SK-N-SH (cell line): ENCODE measurements at regions not wholly inside any gene's neighbourhood (a gene's known extent, or its start where the extent isn't known, plus 50 kb on each side); places are given as distances from the start of the nearest gene placed in this dataset.

Experiments
- CTCF ChIA-PET: fragments of 300-600, 350-600 bp; formaldehyde crosslinking; extraction: SDS; loops from one replicate; lab custom pipeline; 2021; lab: Yijun Ruan, JAX
- POLR2A ChIA-PET: fragments of 350-600 bp; sonication (Branson Sonifier 250); formaldehyde crosslinking; extraction: SDS; loops from one replicate; lab custom pipeline; 2020; ENCODE audit warnings: antibody characterized with exemption, inconsistent platforms; lab: Yijun Ruan, JAX
- DNase-seq: peaks from one replicate; pipeline ENCODE4 v3.0.0; 2012
- H2AFZ ChIP-seq: fragments of 200-600 bp; sonication (generic); 2 replicates; pipeline ENCODE4 v1.8.1; 2016; ENCODE audit warnings: antibody characterized with exemption, mild to moderate bottlenecking, low read depth
- H3F3A ChIP-seq: fragments of 200-600 bp; sonication (generic); replicated peaks from 2 replicates; pipeline ENCODE3; 2016; ENCODE audit warnings: antibody characterized with exemption, mild to moderate bottlenecking; ENCODE audit not compliant: insufficient read depth
- H3K27ac ChIP-seq, 2 experiments: fragments of 200-500 bp in 1 of 2; fragments of 200-600 bp in 1 of 2; sonication (Bioruptor generic) in 1 of 2; sonication (generic), shearing (Covaris generic) in 1 of 2; 2 replicates each; pipeline versions ENCODE4 v1.5.1 to v1.6.1; 2014 to 2016; ENCODE audit warnings: low read depth in 2 of 2, inconsistent platforms in 1 of 2, low read length in 1 of 2, mild to moderate bottlenecking in 1 of 2, mixed read lengths in 1 of 2
- H3K27me3 ChIP-seq: fragments of 200-600 bp; sonication (generic), shearing (Covaris generic); 2 replicates; pipeline ENCODE4 v1.6.1; 2016; ENCODE audit warnings: mixed run types; ENCODE audit not compliant: insufficient read depth
- H3K36me3 ChIP-seq, 2 experiments: fragments of 200-500 bp in 1 of 2; fragments of 200-600 bp in 1 of 2; sonication (Bioruptor generic) in 1 of 2; sonication (generic) in 1 of 2; replicated peaks in 1 of 2; 2 replicates each; pipeline versions ENCODE3 to v1.5.1; 2014 to 2016; ENCODE audit warnings: low read length in 1 of 2, mild to moderate bottlenecking in 1 of 2; ENCODE audit not compliant: insufficient read depth in 2 of 2, control insufficient read depth in 1 of 2
- H3K4me1 ChIP-seq, 2 experiments: fragments of 200-500 bp in 1 of 2; fragments of 200-600 bp in 1 of 2; sonication (Bioruptor generic) in 1 of 2; sonication (generic), shearing (Covaris generic) in 1 of 2; 2 replicates each; pipeline versions ENCODE4 v1.5.1 to v1.6.1; 2014 to 2016; ENCODE audit warnings: low read depth in 1 of 2, low read length in 1 of 2, mixed run types in 1 of 2; ENCODE audit not compliant: insufficient read depth in 2 of 2, control insufficient read depth in 1 of 2
- H3K4me2 ChIP-seq: fragments of 200-600 bp; sonication (generic), shearing (Covaris generic); 2 replicates; pipeline ENCODE4 v1.6.1; 2017; ENCODE audit warnings: mixed run types
- H3K4me3 ChIP-seq, 2 experiments: fragments of 200-500 bp in 1 of 2; fragments of 200-600 bp in 1 of 2; sonication (Bioruptor generic) in 1 of 2; sonication (generic), shearing (Covaris generic) in 1 of 2; 2 replicates each; pipeline versions ENCODE4 v1.5.1 to v1.8.1; 2014 to 2016; ENCODE audit warnings: low read depth in 2 of 2, inconsistent platforms in 1 of 2, low read length in 1 of 2, mild to moderate bottlenecking in 1 of 2, mixed read lengths in 1 of 2, moderate library complexity in 1 of 2
- H3K79me2 ChIP-seq: fragments of 200-600 bp; sonication (generic); 2 replicates; pipeline ENCODE4 v1.8.1; 2017; ENCODE audit warnings: mild to moderate bottlenecking; ENCODE audit not compliant: insufficient read depth
- H3K9ac ChIP-seq: fragments of 200-600 bp; sonication (generic); 2 replicates; pipeline ENCODE4 v1.6.1; 2017; ENCODE audit warnings: mixed run types
- H3K9me2 ChIP-seq: fragments of 200-600 bp; sonication (generic); 2 replicates; pipeline ENCODE4 v1.6.1; 2017; ENCODE audit warnings: mixed run types
- H3K9me3 ChIP-seq: fragments of 200-600 bp; sonication (generic); 2 replicates; pipeline ENCODE4 v1.6.1; 2017; ENCODE audit warnings: mixed run types, mild to moderate bottlenecking, moderate library complexity
- H4K20me1 ChIP-seq: fragments of 200-600 bp; sonication (generic); 2 replicates; pipeline ENCODE4 v1.6.1; 2017; ENCODE audit warnings: mild to moderate bottlenecking, mixed run types; ENCODE audit not compliant: insufficient read depth
- EZH2phosphoT487 ChIP-seq: fragments of 200-600 bp; sonication (generic); IDR thresholded peaks from 2 replicates; pipeline ENCODE4 v1.6.1; 2017; ENCODE audit warnings: low read depth, mixed run types, mild to moderate bottlenecking, antibody characterized with exemption, moderate library complexity, borderline replicate concordance
- FOXJ3 ChIP-seq: sonication (generic); formaldehyde crosslinking; IDR thresholded peaks from 2 replicates; pipeline ENCODE4 v1.5.1; 2020; ENCODE audit warnings: mild to moderate bottlenecking, missing genetic modification reagents
- GATA2 ChIP-seq: sonication (generic); formaldehyde crosslinking; IDR thresholded peaks from 2 replicates; pipeline ENCODE4 v1.5.0; 2020; ENCODE audit warnings: mild to moderate bottlenecking, missing genetic modification reagents
- NFIC ChIP-seq: IDR thresholded peaks from 2 replicates; pipeline ENCODE4 v1.4.0; 2012; ENCODE audit warnings: borderline replicate concordance
- RXRA ChIP-seq: IDR thresholded peaks from 2 replicates; pipeline ENCODE4 v1.4.0; 2012; ENCODE audit warnings: low read depth, mild to moderate bottlenecking, borderline replicate concordance
- SIN3A ChIP-seq: IDR thresholded peaks from 2 replicates; pipeline ENCODE4 v1.6.1; 2012; ENCODE audit warnings: low read depth, mild to moderate bottlenecking, low read length, moderate library complexity, borderline replicate concordance
- TEAD4 ChIP-seq: IDR thresholded peaks from 2 replicates; pipeline ENCODE4 v1.4.0; 2012; ENCODE audit warnings: mild to moderate bottlenecking, borderline replicate concordance; ENCODE audit not compliant: insufficient read depth
- YY1 ChIP-seq: IDR thresholded peaks from 2 replicates; pipeline ENCODE4 v1.4.0; 2012; ENCODE audit warnings: low read depth, mild to moderate bottlenecking
- WGBS: methylation state at CpG from one replicate; pipeline ENCODE4 v1.1.6; 2017; ENCODE audit warnings: low lambda C conversion rate; 5-methylcytosine and 5-hydroxymethylcytosine counted together
- TF ChIP-seq, protein P1 (sequence below): IDR thresholded peaks from 2 replicates; pipeline ENCODE4; 2012
- TF ChIP-seq, protein P2 (sequence below): IDR thresholded peaks from 2 replicates; pipeline ENCODE4 v1.4.0; 2012; ENCODE audit warnings: low read depth
- TF ChIP-seq, protein P3 (sequence below): IDR thresholded peaks from 2 replicates; pipeline ENCODE4 v1.6.1; 2012; ENCODE audit warnings: mild to moderate bottlenecking, low read depth, low read length, moderate library complexity

DNA sequence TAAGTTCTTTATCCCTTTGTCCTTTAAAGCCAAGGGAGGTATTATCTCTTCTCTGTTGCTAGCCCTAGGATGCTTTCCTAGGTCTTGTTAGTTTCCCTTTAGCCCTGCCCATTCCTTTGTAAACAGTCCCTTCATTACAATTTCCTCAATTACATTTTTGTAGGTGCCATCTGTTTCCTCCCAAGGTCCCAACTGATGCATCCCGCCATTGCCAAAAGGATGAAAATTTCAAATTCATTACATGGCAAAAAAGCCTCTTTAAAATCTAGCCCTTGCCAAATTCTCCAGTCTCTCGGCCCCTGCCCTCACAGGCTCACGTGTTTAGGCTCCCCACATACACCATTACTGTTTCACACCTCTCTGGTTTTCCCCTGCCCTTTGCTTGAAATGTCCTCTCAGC is 151.9 kb upstream of the C1orf87 start:
- CTCF ChIA-PET = no interaction called here
- H3K9ac ChIP-seq = no peak overlapping the region
- no peaks in the 10 kb centered on the region for H3K9me3 ChIP-seq
- no peak overlapping the region for H3K4me3 ChIP-seq
- no peaks in the 10 kb centered on the region for H3K79me2 ChIP-seq
- no peak for TF ChIP-seq EZH2phosphoT487
- no peak for TF ChIP-seq RXRA
- TF ChIP-seq GATA2 (CRISPR knock-in tag) = no peak
- TF ChIP-seq, all 33 proteins: peak for 0
- Histone ChIP-seq H3K4me1 (peaks cover 0 to 21% of the 10 kb centered on the region in 2 experiments; a peak in 2 of 4 replicates), H3K9me2 (no peaks in the 10 kb centered on the region), H4K20me1 (no peaks in the 10 kb centered on the region), H3K27me3 (no peaks in the 10 kb centered on the region), H3K27ac (peak overlapping the region in 1 of 2 experiments; percentile 36; a peak in 1 of 4 replicates), H3F3A (peaks cover 4% of the 10 kb centered on the region), H3K36me3 (no peaks in the 10 kb centered on the region), H3K4me2 (no peak overlapping the region), H2AFZ (0 out of 2 replicates have a peak overlapping the region, but pooled peaks have one; percentile 37)
- DNase-seq = no peak
- 59% methylated on average over 3 of the region's 3 CpGs for WGBS
- POLR2A ChIA-PET = no interaction called here

DNA sequence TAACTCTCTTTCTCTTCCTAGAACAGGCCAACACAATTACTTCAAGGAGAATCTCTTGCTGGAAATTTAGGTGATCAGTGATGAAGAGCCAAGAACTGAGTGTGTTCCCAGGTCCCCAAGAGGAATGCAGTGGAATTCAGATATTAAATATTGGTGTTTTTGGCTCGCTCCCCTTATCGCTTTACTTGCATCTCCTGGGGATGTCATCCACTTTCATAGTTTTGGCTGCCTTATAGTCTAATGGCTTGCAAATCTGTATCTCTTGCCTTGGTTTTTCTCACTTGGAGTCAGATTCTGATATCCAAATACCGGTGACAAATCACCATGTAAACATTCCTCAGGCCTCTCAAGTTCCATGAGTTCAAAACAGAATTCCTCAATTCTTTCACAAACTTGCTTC is 151.0 kb upstream of the C1orf87 start:
- Histone ChIP-seq H3K4me1 (peaks cover 0 to 20% of the 10 kb centered on the region in 2 experiments; a peak in 2 of 4 replicates), H3F3A (peaks cover 4% of the 10 kb centered on the region), H3K27me3 (no peaks in the 10 kb centered on the region), H3K9me2 (no peaks in the 10 kb centered on the region), H3K27ac (peak overlapping the region in 1 of 2 experiments; percentile 94; a peak in 1 of 4 replicates), H2AFZ (no peak overlapping the region), H3K4me2 (no peak overlapping the region), H4K20me1 (no peaks in the 10 kb centered on the region), H3K9me3 (no peaks in the 10 kb centered on the region), H3K4me3 (no peak overlapping the region), H3K36me3 (no peaks in the 10 kb centered on the region), H3K9ac (no peak overlapping the region), H3K79me2 (no peaks in the 10 kb centered on the region)
- TF ChIP-seq NFIC (no peak), YY1 (no peak), FOXJ3 (CRISPR knock-in tag) (no peak), SIN3A (no peak), EZH2phosphoT487 (no peak), GATA2 (CRISPR knock-in tag) (no peak), TEAD4 (no peak)
- TF ChIP-seq, protein P1, sequence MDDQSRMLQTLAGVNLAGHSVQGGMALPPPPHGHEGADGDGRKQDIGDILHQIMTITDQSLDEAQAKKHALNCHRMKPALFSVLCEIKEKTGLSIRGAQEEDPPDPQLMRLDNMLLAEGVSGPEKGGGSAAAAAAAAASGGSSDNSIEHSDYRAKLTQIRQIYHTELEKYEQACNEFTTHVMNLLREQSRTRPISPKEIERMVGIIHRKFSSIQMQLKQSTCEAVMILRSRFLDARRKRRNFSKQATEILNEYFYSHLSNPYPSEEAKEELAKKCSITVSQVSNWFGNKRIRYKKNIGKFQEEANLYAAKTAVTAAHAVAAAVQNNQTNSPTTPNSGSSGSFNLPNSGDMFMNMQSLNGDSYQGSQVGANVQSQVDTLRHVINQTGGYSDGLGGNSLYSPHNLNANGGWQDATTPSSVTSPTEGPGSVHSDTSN = no peak
- TF ChIP-seq, protein P2, sequence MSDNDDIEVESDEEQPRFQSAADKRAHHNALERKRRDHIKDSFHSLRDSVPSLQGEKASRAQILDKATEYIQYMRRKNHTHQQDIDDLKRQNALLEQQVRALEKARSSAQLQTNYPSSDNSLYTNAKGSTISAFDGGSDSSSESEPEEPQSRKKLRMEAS = no peak
- TF ChIP-seq, protein P3, sequence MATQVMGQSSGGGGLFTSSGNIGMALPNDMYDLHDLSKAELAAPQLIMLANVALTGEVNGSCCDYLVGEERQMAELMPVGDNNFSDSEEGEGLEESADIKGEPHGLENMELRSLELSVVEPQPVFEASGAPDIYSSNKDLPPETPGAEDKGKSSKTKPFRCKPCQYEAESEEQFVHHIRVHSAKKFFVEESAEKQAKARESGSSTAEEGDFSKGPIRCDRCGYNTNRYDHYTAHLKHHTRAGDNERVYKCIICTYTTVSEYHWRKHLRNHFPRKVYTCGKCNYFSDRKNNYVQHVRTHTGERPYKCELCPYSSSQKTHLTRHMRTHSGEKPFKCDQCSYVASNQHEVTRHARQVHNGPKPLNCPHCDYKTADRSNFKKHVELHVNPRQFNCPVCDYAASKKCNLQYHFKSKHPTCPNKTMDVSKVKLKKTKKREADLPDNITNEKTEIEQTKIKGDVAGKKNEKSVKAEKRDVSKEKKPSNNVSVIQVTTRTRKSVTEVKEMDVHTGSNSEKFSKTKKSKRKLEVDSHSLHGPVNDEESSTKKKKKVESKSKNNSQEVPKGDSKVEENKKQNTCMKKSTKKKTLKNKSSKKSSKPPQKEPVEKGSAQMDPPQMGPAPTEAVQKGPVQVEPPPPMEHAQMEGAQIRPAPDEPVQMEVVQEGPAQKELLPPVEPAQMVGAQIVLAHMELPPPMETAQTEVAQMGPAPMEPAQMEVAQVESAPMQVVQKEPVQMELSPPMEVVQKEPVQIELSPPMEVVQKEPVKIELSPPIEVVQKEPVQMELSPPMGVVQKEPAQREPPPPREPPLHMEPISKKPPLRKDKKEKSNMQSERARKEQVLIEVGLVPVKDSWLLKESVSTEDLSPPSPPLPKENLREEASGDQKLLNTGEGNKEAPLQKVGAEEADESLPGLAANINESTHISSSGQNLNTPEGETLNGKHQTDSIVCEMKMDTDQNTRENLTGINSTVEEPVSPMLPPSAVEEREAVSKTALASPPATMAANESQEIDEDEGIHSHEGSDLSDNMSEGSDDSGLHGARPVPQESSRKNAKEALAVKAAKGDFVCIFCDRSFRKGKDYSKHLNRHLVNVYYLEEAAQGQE = no peak
- ChIA-PET CTCF (no interaction called here), POLR2A (no interaction called here)
- WGBS = 90% methylated on average over 3 of the region's 3 CpGs
- DNase-seq = no peak
